H1 (cell line): ENCODE measurements at regions not wholly inside any gene's neighbourhood (a gene's known extent, or its start where the extent isn't known, plus 50 kb on each side); places are given as distances from the start of the nearest gene placed in this dataset.

ENCODE experiments used
- CTCF ChIA-PET: fragments of 300-600 bp; sonication (Branson Sonifier 250); formaldehyde crosslinking; loops from one replicate; lab custom pipeline; 2021; ENCODE audit not compliant: partially characterized antibody; lab: Charles Lee
- POLR2A ChIA-PET: fragments of 300-600 bp; sonication (Branson Sonifier 250); formaldehyde crosslinking; loops from one replicate; lab custom pipeline; 2021; ENCODE audit warnings: inconsistent platforms; ENCODE audit not compliant: partially characterized antibody; lab: Charles Lee
- DNase-seq, 2 experiments: peaks; one replicate each; pipeline versions ENCODE4 v3.0.0 to v3.0.0-alpha.2; 2010 to 2022; ENCODE audit warnings: low spot score in 2 of 2, low read depth in 1 of 2, mixed read lengths in 1 of 2
- FAIRE-seq: peaks from 2 replicates; lab custom pipeline; 2011; peaks lifted over from hg19 to GRCh38; lab: Jason Lieb, UNC
- H2AFZ ChIP-seq: 2 replicates; pipeline ENCODE4 v1.8.1; 2012; ENCODE audit warnings: low read length, inconsistent platforms
- H2AK5ac ChIP-seq: 2 replicates; pipeline ENCODE4 v1.6.1; 2013; ENCODE audit warnings: low read depth, low read length
- H2BK120ac ChIP-seq: replicated peaks from 2 replicates; pipeline ENCODE3; 2013; ENCODE audit warnings: low read depth, low read length, inconsistent platforms
- H2BK12ac ChIP-seq: 2 replicates; pipeline ENCODE4 v1.6.1; 2013; ENCODE audit warnings: low read depth, low read length
- H2BK15ac ChIP-seq: 2 replicates; pipeline ENCODE4 v1.6.1; 2013; ENCODE audit warnings: low read length
- H2BK20ac ChIP-seq: 2 replicates; pipeline ENCODE4 v1.6.1; 2013; ENCODE audit warnings: low read length
- H2BK5ac ChIP-seq: 2 replicates; pipeline ENCODE4 v1.6.1; 2013; ENCODE audit warnings: low read depth, low read length
- H3K14ac ChIP-seq: 2 replicates; pipeline ENCODE4 v1.6.1; 2013; ENCODE audit warnings: inconsistent platforms; ENCODE audit not compliant: insufficient read length
- H3K18ac ChIP-seq: 2 replicates; pipeline ENCODE4 v1.6.1; 2013; ENCODE audit warnings: low read length; ENCODE audit errors: extremely low read depth
- H3K23ac ChIP-seq: 2 replicates; pipeline ENCODE4 v1.6.1; 2013; ENCODE audit warnings: inconsistent platforms; ENCODE audit not compliant: insufficient read length
- H3K23me2 ChIP-seq: 2 replicates; pipeline ENCODE4 v1.6.1; 2013; ENCODE audit warnings: low read depth, low read length
- H3K27ac ChIP-seq: 2 replicates; pipeline ENCODE4 v1.6.1; 2011; ENCODE audit warnings: low read depth, low read length, inconsistent platforms
- H3K27me3 ChIP-seq, 4 experiments: replicated peaks in 1 of 4; 1 replicate in 1 of 4; 2 replicates in 3 of 4; pipeline versions ENCODE4 v1.6.1 to v1.8.1; 2011 to 2013; ENCODE audit warnings: low read length in 3 of 4, mild to moderate bottlenecking in 3 of 4, inconsistent platforms in 2 of 4, mixed read lengths in 2 of 4, moderate library complexity in 1 of 4; ENCODE audit not compliant: control insufficient read depth in 3 of 4, insufficient read depth in 3 of 4; ENCODE audit errors: extremely low read depth in 1 of 4
- H3K36me3 ChIP-seq, 4 experiments: 2 replicates each; pipeline versions ENCODE4 v1.6.1 to v1.8.1; 2011 to 2013; ENCODE audit warnings: mild to moderate bottlenecking in 4 of 4, low read length in 3 of 4, moderate library complexity in 2 of 4, control low read depth in 1 of 4, inconsistent platforms in 1 of 4; ENCODE audit not compliant: insufficient read depth in 4 of 4, control insufficient read depth in 2 of 4
- H3K4ac ChIP-seq: replicated peaks from 2 replicates; pipeline ENCODE3; 2013; ENCODE audit warnings: low read length, low read depth, mixed read lengths, inconsistent platforms; ENCODE audit not compliant: insufficient read length
- H3K4me1 ChIP-seq, 4 experiments: replicated peaks in 1 of 4; 1 replicate in 1 of 4; 2 replicates in 3 of 4; pipeline versions ENCODE4 v1.6.1 to v1.8.1; 2011 to 2013; ENCODE audit warnings: low read length in 3 of 4, inconsistent platforms in 2 of 4, mixed read lengths in 1 of 4; ENCODE audit not compliant: insufficient read depth in 4 of 4, control insufficient read depth in 3 of 4
- H3K4me2 ChIP-seq, 2 experiments: 2 replicates each; pipeline versions ENCODE4 v1.6.1 to v1.8.1; 2011 to 2013; ENCODE audit warnings: low read depth in 2 of 2, low read length in 2 of 2, control low read depth in 1 of 2, inconsistent platforms in 1 of 2, mild to moderate bottlenecking in 1 of 2; ENCODE audit not compliant: insufficient read depth in 1 of 2
- H3K4me3 ChIP-seq, 4 experiments: fragments of 200-600, 300-600 bp in 1 of 4; sonication (generic), shearing (Covaris generic), sonication (Bioruptor Twin) in 1 of 4; 2 replicates each; pipeline versions ENCODE4 v1.5.1 to v1.8.1; 2011 to 2016; ENCODE audit warnings: low read length in 4 of 4, low read depth in 3 of 4, control low read depth in 2 of 4, inconsistent platforms in 2 of 4, mild to moderate bottlenecking in 2 of 4, mixed read lengths in 1 of 4, moderate library complexity in 1 of 4; ENCODE audit not compliant: insufficient read depth in 2 of 4; ENCODE audit errors: extremely low read depth in 1 of 4
- H3K56ac ChIP-seq: replicated peaks from 2 replicates; pipeline ENCODE3; 2013; ENCODE audit warnings: low read depth, mild to moderate bottlenecking, mixed read lengths, low read length, inconsistent platforms; ENCODE audit not compliant: insufficient read length
- H3K79me1 ChIP-seq: 2 replicates; pipeline ENCODE4 v1.6.1; 2013; ENCODE audit warnings: low read depth, low read length, control low read depth
- H3K79me2 ChIP-seq, 2 experiments: 2 replicates each; pipeline versions ENCODE4 v1.6.1 to v1.8.1; 2012 to 2013; ENCODE audit warnings: low read length in 2 of 2, mild to moderate bottlenecking in 2 of 2, inconsistent platforms in 1 of 2; ENCODE audit not compliant: insufficient read depth in 2 of 2, control insufficient read depth in 1 of 2
- H3K9ac ChIP-seq, 4 experiments: replicated peaks in 1 of 4; 1 replicate in 1 of 4; 2 replicates in 3 of 4; pipeline versions ENCODE4 v1.6.1 to v1.8.1; 2011 to 2013; ENCODE audit warnings: low read depth in 3 of 4, low read length in 3 of 4, control low read depth in 2 of 4, mild to moderate bottlenecking in 2 of 4, moderate library complexity in 2 of 4, inconsistent platforms in 1 of 4; ENCODE audit errors: extremely low read depth in 1 of 4
- H3K9me3 ChIP-seq, 2 experiments: 2 replicates each; pipeline versions ENCODE4 v1.6.1 to v1.8.1; 2012 to 2013; ENCODE audit warnings: mild to moderate bottlenecking in 2 of 2, moderate library complexity in 2 of 2, control low read depth in 1 of 2, inconsistent platforms in 1 of 2, low read depth in 1 of 2, low read length in 1 of 2, mixed read lengths in 1 of 2; ENCODE audit not compliant: insufficient read depth in 2 of 2
- H4K20me1 ChIP-seq, 2 experiments: replicated peaks in 1 of 2; 2 replicates each; pipeline versions ENCODE3 to v1.8.1; 2011 to 2013; ENCODE audit warnings: inconsistent platforms in 2 of 2, low read length in 2 of 2, mild to moderate bottlenecking in 1 of 2; ENCODE audit not compliant: insufficient read depth in 2 of 2, control insufficient read depth in 1 of 2
- H4K5ac ChIP-seq: 2 replicates; pipeline ENCODE4 v1.6.1; 2013; ENCODE audit warnings: low read length, low read depth, mixed read lengths, inconsistent platforms; ENCODE audit not compliant: insufficient read length
- H4K8ac ChIP-seq: 2 replicates; pipeline ENCODE4 v1.8.0; 2013; ENCODE audit warnings: mild to moderate bottlenecking, moderate library complexity, low read length, inconsistent platforms; ENCODE audit not compliant: insufficient read depth; ENCODE audit errors: extremely low read depth
- H4K91ac ChIP-seq: replicated peaks from 2 replicates; pipeline ENCODE3; 2013; ENCODE audit warnings: low read length, mixed read lengths, inconsistent platforms; ENCODE audit not compliant: insufficient read length
- CHD1 ChIP-seq: IDR thresholded peaks from 2 replicates; pipeline ENCODE4 v1.6.1; 2012; ENCODE audit warnings: low read depth, low read length, improper control_type of control experiment
- EP300 ChIP-seq, 2 experiments: IDR thresholded peaks; 1 replicate in 1 of 2; 2 replicates in 1 of 2; pipeline ENCODE4 v1.6.1; 2011 to 2012; ENCODE audit warnings: low read depth in 2 of 2, low read length in 2 of 2, mild to moderate bottlenecking in 2 of 2, borderline replicate concordance in 1 of 2, inconsistent platforms in 1 of 2, moderate library complexity in 1 of 2
- EZH2 ChIP-seq: fragments of 200-600 bp; sonication (generic); IDR thresholded peaks from 2 replicates; pipeline ENCODE4 v1.7.1; 2012; ENCODE audit warnings: low read depth, mild to moderate bottlenecking, moderate library complexity, low read length, inconsistent platforms; ENCODE audit not compliant: severe bottlenecking
- HDAC2 ChIP-seq, 2 experiments: fragments of 300-600 bp in 1 of 2; sonication (generic) in 1 of 2; IDR thresholded peaks; 2 replicates each; pipeline ENCODE4 v1.6.1; 2011 to 2012; ENCODE audit warnings: low read depth in 2 of 2, low read length in 2 of 2, mild to moderate bottlenecking in 2 of 2, moderate library complexity in 2 of 2, borderline replicate concordance in 1 of 2, inconsistent platforms in 1 of 2
- JUND ChIP-seq: IDR thresholded peaks from 2 replicates; pipeline ENCODE4 v1.6.1; 2011; ENCODE audit warnings: mild to moderate bottlenecking, improper control_type of control experiment, low read length
- NRF1 ChIP-seq: IDR thresholded peaks from 2 replicates; pipeline ENCODE4 v1.6.1; 2011; ENCODE audit warnings: mild to moderate bottlenecking, low read depth, low read length, improper control_type of control experiment
- RNF2 ChIP-seq: fragments of 200-900, 300-1000 bp; sonication (generic); IDR thresholded peaks from 2 replicates; pipeline ENCODE4 v1.7.1; 2016; ENCODE audit warnings: borderline replicate concordance, low read depth, mild to moderate bottlenecking, antibody characterized with exemption, low read length; ENCODE audit not compliant: poor library complexity, severe bottlenecking; ENCODE audit errors: missing control alignments
- SRF ChIP-seq: IDR thresholded peaks from 2 replicates; pipeline ENCODE4 v1.6.1; 2011; ENCODE audit warnings: mild to moderate bottlenecking, low read depth, low read length, moderate library complexity
- TAF1 ChIP-seq: IDR thresholded peaks from 2 replicates; pipeline ENCODE4 v1.6.1; 2011; ENCODE audit warnings: mild to moderate bottlenecking, low read depth, low read length
- TBP ChIP-seq: IDR thresholded peaks from 2 replicates; pipeline ENCODE4 v1.6.1; 2011; ENCODE audit warnings: low read depth, low read length, improper control_type of control experiment
- TEAD4 ChIP-seq: IDR thresholded peaks from 2 replicates; pipeline ENCODE4 v1.6.1; 2012; ENCODE audit warnings: low read depth, low read length, inconsistent platforms, mixed read lengths
- ZNF274 ChIP-seq: IDR thresholded peaks from 2 replicates; pipeline ENCODE4 v1.7.0; 2012; ENCODE audit warnings: low read length, borderline replicate concordance; ENCODE audit errors: extremely low read depth
- WGBS, 2 experiments: shearing (Covaris generic) in 1 of 2; methylation state at CpG; one replicate each; pipeline versions ENCODE4 v1.1.6 to v1.1.7; 2013 to 2015; ENCODE audit warnings: low lambda C conversion rate in 2 of 2, mixed read lengths in 2 of 2, inconsistent platforms in 1 of 2, low coverage in 1 of 2, missing lambda C conversion rate in 1 of 2; ENCODE audit not compliant: insufficient replicate concordance in 2 of 2, insufficient coverage in 1 of 2, insufficient read length in 1 of 2; ENCODE audit errors: extremely low coverage in 1 of 2, missing lambda C conversion rate in 1 of 2; 5-methylcytosine and 5-hydroxymethylcytosine counted together
- TF ChIP-seq, protein P1 (sequence below): IDR thresholded peaks from 2 replicates; pipeline ENCODE4 v1.6.1; 2012; ENCODE audit warnings: inconsistent platforms

DNA sequence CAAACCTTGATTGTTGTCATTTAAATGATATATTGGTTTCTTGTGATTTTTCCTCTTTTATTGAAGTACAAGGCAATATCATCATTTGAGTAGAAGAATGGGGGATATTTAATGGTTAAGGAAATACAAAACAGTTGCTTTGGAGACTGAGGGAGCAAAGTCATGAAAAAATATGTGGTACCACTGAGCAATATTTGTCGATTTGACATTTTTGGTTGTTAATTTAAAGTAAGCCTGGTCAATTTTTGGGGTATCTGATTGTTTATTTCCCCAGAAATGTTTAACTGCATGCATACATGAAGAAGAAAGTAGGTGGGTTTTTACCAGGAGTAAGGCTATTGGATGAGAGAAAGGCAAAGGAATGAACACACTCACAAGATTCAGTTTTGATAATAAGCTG lies 556.2 kb downstream of the TRAM1L1 start:
- Histone ChIP-seq H2BK12ac (no peak overlapping the region), H3K79me2 (no peaks in the 10 kb centered on the region), H4K8ac (no peak overlapping the region), H3K18ac (no peak overlapping the region), H2AK5ac (no peak overlapping the region), H4K20me1 (no peaks in the 10 kb centered on the region), H3K23me2 (no peaks in the 10 kb centered on the region), H3K4me1 (no peaks in the 10 kb centered on the region; a peak in 1 of 7 replicates), H2BK15ac (no peak overlapping the region), H3K36me3 (no peaks in the 10 kb centered on the region), H3K9me3 (no peaks in the 10 kb centered on the region), H2BK20ac (no peak overlapping the region), H3K56ac (no peak overlapping the region), H3K4me2 (no peak overlapping the region), H2AFZ (no peak overlapping the region), H4K5ac (no peak overlapping the region)
- no peak for DNase-seq
- no peak for FAIRE-seq
- CTCF ChIA-PET, result no interaction called here
- TF ChIP-seq TEAD4, result no peak
- TF ChIP-seq HDAC2 (IDR thresholded peaks at IDR 0.05; ENCODE audit: borderline replicate concordance in 1 of 2, low read depth in 2 of 2, low read length in 2 of 2), result no peak
- no peak for TF ChIP-seq JUND
- TF ChIP-seq ZNF274, result no peak
- no peak for TF ChIP-seq NRF1
- no peak for TF ChIP-seq TBP
- no peak for TF ChIP-seq TAF1
- TF ChIP-seq EP300 (IDR thresholded peaks at IDR 0.05; ENCODE audit: borderline replicate concordance in 1 of 2, low read depth in 2 of 2, low read length in 2 of 2), result no peak
- no peak for TF ChIP-seq SRF
- TF ChIP-seq RNF2, result no peak
- TF ChIP-seq CHD1, result no peak
- TF ChIP-seq, protein P1, sequence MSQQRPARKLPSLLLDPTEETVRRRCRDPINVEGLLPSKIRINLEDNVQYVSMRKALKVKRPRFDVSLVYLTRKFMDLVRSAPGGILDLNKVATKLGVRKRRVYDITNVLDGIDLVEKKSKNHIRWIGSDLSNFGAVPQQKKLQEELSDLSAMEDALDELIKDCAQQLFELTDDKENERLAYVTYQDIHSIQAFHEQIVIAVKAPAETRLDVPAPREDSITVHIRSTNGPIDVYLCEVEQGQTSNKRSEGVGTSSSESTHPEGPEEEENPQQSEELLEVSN, result no peak
- TF ChIP-seq EZH2, result no peak
- TF ChIP-seq, all 59 proteins: peak for 0
- Histone ChIP-seq H3K27me3 (no peaks in the 10 kb centered on the region), H3K4ac (no peak overlapping the region), H3K79me1 (no peaks in the 10 kb centered on the region), H3K14ac (no peak overlapping the region), H3K23ac (no peak overlapping the region), H2BK120ac (no peak overlapping the region), H3K4me3 (no peak overlapping the region), H3K9ac (no peak overlapping the region), H2BK5ac (no peak overlapping the region), H3K27ac (no peak overlapping the region), H4K91ac (no peak overlapping the region)
- POLR2A ChIA-PET, result no interaction called here
- 96% methylated on average over 1 of the region's 1 CpG; no CpG with 5 or more reads in 1 of the 2 experiments for WGBS, 2 experiments
